22Rv1 (cell line): ENCODE measurements at regions not wholly inside any gene's neighbourhood (a gene's known extent, or its start where the extent isn't known, plus 50 kb on each side); places are given as distances from the start of the nearest gene placed in this dataset.

Experiments
- ZFX ChIP-seq: fragments of 450-650 bp; IDR thresholded peaks from 2 replicates; pipeline ENCODE4 v1.6.1; 2017; ENCODE audit warnings: antibody characterized with exemption, borderline replicate concordance
- TF ChIP-seq, protein P1 (sequence below): fragments of 450-650 bp; IDR thresholded peaks from 2 replicates; pipeline ENCODE4 v1.5.1; 2017; ENCODE audit warnings: mild to moderate bottlenecking

DNA sequence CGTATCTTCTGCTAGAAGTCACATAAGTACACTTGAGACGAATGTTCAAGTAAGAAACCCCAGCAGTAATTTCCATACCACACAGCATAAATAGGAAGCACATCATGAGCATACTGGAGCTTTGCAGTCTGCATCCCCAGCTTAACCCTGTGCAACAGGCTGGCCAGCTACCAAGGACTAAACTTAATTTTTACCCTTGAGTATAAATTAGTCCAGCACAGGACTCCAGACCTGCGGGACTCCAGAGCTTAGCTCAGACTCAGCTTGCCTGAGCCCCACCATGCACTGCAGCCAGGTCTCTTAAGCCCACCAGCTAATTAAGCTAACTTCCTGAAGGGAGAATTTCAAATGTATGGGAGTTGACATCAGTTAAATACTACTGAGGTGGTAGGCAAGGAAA, 491.0 kb downstream of the ARHGEF28 start:
- TF ChIP-seq, protein P1, sequence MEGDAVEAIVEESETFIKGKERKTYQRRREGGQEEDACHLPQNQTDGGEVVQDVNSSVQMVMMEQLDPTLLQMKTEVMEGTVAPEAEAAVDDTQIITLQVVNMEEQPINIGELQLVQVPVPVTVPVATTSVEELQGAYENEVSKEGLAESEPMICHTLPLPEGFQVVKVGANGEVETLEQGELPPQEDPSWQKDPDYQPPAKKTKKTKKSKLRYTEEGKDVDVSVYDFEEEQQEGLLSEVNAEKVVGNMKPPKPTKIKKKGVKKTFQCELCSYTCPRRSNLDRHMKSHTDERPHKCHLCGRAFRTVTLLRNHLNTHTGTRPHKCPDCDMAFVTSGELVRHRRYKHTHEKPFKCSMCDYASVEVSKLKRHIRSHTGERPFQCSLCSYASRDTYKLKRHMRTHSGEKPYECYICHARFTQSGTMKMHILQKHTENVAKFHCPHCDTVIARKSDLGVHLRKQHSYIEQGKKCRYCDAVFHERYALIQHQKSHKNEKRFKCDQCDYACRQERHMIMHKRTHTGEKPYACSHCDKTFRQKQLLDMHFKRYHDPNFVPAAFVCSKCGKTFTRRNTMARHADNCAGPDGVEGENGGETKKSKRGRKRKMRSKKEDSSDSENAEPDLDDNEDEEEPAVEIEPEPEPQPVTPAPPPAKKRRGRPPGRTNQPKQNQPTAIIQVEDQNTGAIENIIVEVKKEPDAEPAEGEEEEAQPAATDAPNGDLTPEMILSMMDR, result no peak
- no peak for TF ChIP-seq ZFX
